Stimulated activated CD8-positive, alpha-beta memory T cell treated with anti-CD3 and anti-CD28 coated beads, Interleukin-4, amount 100 ng/mL, for 24 hours (primary cell): ENCODE measurements at regions not wholly inside any gene's neighbourhood (a gene's known extent, or its start where the extent isn't known, plus 50 kb on each side); places are given as distances from the start of the nearest gene placed in this dataset.

Experiments used
- DNase-seq: peaks from one replicate; pipeline ENCODE4 v3.0.0-alpha.2; 2020; ENCODE audit warnings: low read depth

GRCh38 chr9:80465556-80465955, 893.8 kb downstream of the TLE4 start:
- no peak for DNase-seq

GRCh38 chr9:80449513-80449912, 877.7 kb downstream of the TLE4 start:
- no peak for DNase-seq

- DNase-seq: no peak
These were observed 877.2 kb downstream of the TLE4 start for GRCh38 chr9:80448996-80449395.

- DNase-seq: no peak
These were observed 876.1 kb downstream of the TLE4 start for GRCh38 chr9:80447876-80448275.

GRCh38 chr9:80440724-80441123, 869.0 kb downstream of the TLE4 start:
- DNase-seq: no peak

GRCh38 chr9:80437825-80438224, 866.1 kb downstream of the TLE4 start:
- DNase-seq: no peak

GRCh38 chr9:80437091-80437640, 865.4 kb downstream of the TLE4 start:
- no peak for DNase-seq

DNA sequence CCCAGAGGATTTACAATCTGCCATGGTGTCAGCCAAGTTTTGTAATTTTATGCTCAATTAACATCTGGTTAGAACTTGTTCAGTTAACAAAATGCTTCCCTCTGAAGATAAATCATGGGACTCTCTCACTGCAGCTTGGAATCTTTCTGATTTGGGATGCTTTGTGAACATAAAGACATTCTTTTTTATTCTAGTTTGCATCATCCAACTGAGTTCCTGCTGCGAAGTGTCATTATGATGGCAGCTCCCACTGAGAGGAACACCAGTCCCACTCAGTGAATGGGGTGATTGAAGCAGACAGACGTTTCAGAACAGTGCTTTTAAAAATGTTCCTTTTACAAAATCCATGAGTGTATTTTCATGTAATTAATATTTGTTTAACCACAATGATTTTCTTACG, 863.8 kb downstream of the TLE4 start:
- DNase-seq: no peak

DNA sequence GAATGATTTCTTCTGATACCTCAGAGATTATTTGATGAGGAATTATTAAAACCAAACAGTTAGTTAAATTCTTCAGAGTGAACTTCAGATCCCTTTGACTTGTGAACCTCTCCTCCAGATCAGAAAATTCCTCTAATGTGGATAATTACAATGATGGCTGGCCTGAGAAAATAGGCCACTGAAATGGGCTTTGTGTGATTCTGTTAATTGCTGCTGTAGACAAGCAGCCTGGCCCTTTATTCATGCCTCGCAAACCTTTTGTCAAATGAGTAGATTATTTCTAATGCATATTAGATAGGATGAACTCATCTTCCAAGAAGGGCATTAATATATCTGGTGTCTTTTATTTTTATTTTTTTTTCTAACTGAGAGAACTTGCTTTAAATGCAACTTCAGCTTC, 855.2 kb downstream of the TLE4 start:
- no peak for DNase-seq

DNA sequence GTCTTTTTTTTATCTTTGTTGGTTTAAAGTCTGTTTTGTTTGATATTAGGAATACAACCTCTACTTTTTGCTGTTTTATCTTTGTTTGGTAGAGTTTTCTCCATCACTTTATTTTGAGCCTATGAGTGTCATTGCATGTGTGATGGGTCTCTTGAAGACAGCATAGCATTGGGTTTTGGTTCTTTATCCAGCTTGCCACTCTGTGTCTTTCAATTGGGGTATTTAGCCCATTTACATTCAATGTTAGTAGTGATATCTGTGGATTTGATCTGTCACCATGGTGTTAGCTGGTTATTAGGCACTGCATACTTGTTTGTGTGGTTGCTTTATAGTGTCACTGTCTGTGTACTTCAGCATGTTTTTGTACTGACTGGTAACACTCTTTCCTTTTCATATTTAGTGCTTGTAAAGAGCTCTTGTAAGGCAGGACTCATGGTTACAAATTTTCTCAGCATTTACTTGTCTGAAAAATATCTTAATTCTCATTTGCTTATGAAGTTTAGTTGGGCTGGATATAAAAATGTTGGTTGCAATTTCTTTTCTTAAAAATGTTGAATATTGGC, 845.5 kb downstream of the TLE4 start:
- DNase-seq: no peak

- DNase-seq: no peak
These were observed 838.3 kb downstream of the TLE4 start for GRCh38 chr9:80410106-80410505.

DNA sequence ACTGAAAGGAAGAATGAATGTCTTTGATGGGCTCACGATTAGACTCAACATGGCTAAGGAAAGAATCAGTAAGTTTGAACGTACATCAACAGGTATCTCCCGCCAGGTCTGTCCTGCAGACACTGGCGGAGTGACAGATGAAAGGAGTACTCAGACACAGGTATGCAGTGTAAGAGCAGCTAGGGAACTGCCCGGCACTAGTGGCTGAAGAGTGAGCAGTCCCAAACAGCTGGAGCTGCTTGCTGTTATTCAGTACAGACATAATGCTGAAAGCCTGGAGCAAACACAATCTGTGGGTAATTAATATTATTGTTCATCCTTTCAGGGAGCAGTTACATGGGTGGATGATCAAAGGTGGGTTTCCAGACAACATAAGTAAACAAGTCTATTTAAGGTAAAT, 835.5 kb downstream of the TLE4 start:
- DNase-seq: no peak

GRCh38 chr9:80401243-80401642, 829.5 kb downstream of the TLE4 start:
- no peak for DNase-seq

DNA sequence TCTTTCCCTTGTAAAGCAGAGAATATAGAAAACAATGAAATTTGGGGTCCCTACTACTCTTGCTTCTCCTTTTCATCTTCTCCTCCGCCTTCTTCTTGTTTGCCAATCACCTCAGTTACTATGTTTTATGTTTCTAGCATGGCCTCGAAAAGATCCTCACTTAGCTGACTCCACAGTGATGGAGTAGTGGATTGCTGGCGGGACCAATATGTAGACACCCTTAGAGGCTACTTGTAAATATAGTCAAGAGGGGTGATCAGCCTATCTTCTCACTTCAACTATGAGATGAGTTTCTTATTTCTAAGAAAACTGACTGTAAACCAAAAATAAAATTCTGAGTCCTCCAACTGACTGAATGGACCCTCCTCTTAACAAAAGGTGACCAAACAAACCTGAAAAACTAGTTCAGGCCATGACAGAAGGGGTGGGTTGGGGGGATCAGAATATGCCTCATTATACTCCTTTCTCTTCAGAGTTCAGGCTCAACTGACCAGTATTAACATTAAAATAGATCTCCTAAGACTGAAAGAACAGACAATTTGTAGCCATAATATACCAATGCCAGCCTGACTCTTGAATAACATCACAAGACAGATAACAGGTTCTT, 829.0 kb downstream of the TLE4 start:
- DNase-seq: no peak

- DNase-seq: no peak
These were observed 827.8 kb downstream of the TLE4 start for GRCh38 chr9:80399606-80400005.

DNA sequence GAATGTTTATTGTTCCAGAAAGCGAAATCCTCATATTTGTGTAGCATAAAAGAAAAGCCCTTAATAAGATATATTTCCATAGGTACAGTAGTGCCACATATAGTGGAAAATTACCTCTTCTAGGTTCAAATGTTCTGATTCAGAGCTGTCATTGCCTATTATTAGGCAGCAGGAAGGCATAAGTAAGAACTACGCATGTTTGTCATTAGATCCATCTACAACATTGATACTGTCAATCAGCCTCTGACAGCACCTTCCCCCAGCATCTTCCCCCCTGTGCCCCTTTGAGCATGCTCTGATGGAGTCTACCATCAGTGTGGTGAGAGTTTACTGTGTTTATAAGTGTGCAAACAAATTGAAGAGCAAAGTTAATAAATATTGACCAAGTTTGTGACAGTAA, 816.1 kb downstream of the TLE4 start:
- DNase-seq: no peak

- no peak for DNase-seq
These were observed 813.5 kb downstream of the TLE4 start for GRCh38 chr9:80385246-80385645.

GRCh38 chr9:80383331-80383730, 811.6 kb downstream of the TLE4 start:
- DNase-seq: no peak

- no peak for DNase-seq
These were observed 810.6 kb downstream of the TLE4 start for GRCh38 chr9:80382211-80382891.

- DNase-seq: no peak
These were observed 808.5 kb downstream of the TLE4 start for GRCh38 chr9:80380301-80380700.

- no peak for DNase-seq
These were observed 807.0 kb downstream of the TLE4 start for GRCh38 chr9:80378669-80379293.

DNA sequence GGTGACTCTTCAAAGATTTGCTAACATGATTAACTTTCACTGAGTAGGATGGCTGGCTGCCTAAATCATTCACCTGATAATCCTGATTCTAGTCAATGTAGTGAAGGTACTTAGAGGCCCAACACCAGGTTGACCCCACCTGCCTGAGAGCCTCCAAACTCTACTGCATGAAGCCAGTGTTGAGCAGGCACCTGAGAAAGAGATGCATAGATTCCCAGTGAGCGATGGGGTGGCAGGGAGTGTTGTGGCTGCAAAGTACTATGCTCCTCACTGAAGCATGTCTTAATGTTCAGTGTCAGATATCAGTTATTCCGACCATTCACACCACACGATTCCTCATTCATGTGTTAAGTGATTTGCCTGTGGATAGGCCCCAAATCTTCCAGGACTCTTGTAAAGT, 804.4 kb downstream of the TLE4 start:
- DNase-seq: no peak

DNA sequence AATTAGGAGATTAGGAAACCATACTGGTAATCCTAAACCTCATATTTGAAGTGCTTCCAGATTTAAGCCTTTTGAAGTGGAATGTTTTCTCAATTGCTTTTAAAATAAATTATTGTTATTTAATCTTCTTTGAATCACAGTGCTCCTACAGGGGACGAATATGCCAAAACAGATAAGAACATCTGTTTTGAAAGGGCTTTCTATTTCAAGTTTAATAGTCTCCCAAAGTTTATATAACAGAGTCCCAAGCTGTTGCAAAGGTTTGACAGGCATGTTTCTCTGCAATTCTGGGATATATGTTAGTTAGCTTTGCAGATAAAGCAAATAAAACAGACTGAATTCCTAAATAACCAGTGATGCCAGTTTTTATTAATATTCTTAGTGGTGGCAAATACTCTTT, 803.7 kb downstream of the TLE4 start:
- DNase-seq: no peak
